HCT116 (cell line): ENCODE measurements at regions not wholly inside any gene's neighbourhood (a gene's known extent, or its start where the extent isn't known, plus 50 kb on each side); places are given as distances from the start of the nearest gene placed in this dataset.

ENCODE experiments used
- ATAC-seq: fragments of 200-7000 bp; cut with Tn5 transposase; 2 replicates; pipeline ENCODE4 v1.9.1; 2020; ENCODE audit warnings: mild to moderate bottlenecking, moderate library complexity
- BruUV-seq: library from RNA; stranded (reverse); fragments of 400-500 nt; replicated peaks from 2 replicates; lab custom pipeline; 2021; lab: Mats Ljungman, UMichigan
- CTCF ChIA-PET: fragments of 300-600 bp; sonication (Branson Sonifier 250); formaldehyde crosslinking; loops from one replicate; lab custom pipeline; 2021; ENCODE audit warnings: antibody characterized with exemption; lab: Charles Lee
- POLR2A ChIA-PET: fragments of 300-600, 350-600 bp; sonication (Branson Sonifier 250); formaldehyde crosslinking; loops from one replicate; lab custom pipeline; 2021; ENCODE audit warnings: antibody characterized with exemption; lab: Charles Lee
- RAD21 ChIA-PET, 2 experiments: fragments of 300-600 bp; sonication (Branson Sonifier 250); formaldehyde crosslinking; loops; one replicate each; lab custom pipeline; 2023; ENCODE audit warnings: low total read pairs in 2 of 2; ENCODE audit not compliant: uncharacterized antibody in 2 of 2, unreplicated experiment in 2 of 2, low non-redundant PET in 1 of 2; lab: Charles Lee
- DNase-seq: peaks from one replicate; pipeline ENCODE4 v3.0.0-alpha.2; 2010; ENCODE audit warnings: low read depth, low spot score
- H2AFZ ChIP-seq: fragments of 200-600 bp; shearing (Covaris generic), sonication (generic); 2 replicates; pipeline ENCODE4 v1.6.1; 2017; ENCODE audit warnings: low read depth, mixed run types, mixed read lengths, antibody characterized with exemption, low read length; ENCODE audit not compliant: poor library complexity, severe bottlenecking
- H3K27ac ChIP-seq: 2 replicates; pipeline ENCODE4 v1.5.1; 2012; ENCODE audit warnings: low read depth, low read length
- H3K27me3 ChIP-seq: fragments of 200-600 bp; sonication (generic); 2 replicates; pipeline ENCODE4 v1.6.1; 2016; ENCODE audit warnings: mixed run types, low read length, mixed read lengths; ENCODE audit not compliant: insufficient read depth
- H3K36me3 ChIP-seq, 2 experiments: fragments of 200-500 bp in 1 of 2; fragments of 200-600 bp in 1 of 2; sonication (Bioruptor generic) in 1 of 2; sonication (generic) in 1 of 2; 2 replicates each; pipeline versions ENCODE4 v1.5.1 to v1.6.1; 2014 to 2016; ENCODE audit warnings: low read length in 2 of 2, inconsistent platforms in 1 of 2, mixed read lengths in 1 of 2, mixed run types in 1 of 2; ENCODE audit not compliant: insufficient read depth in 2 of 2, control insufficient read depth in 1 of 2
- H3K4me1 ChIP-seq, 2 experiments: fragments of 200-600 bp in 1 of 2; sonication (generic) in 1 of 2; 2 replicates each; pipeline versions ENCODE4 v1.5.1 to v1.6.1; 2012 to 2017; ENCODE audit warnings: low read length in 2 of 2, inconsistent platforms in 1 of 2, mild to moderate bottlenecking in 1 of 2, mixed read lengths in 1 of 2, mixed run types in 1 of 2, moderate library complexity in 1 of 2; ENCODE audit not compliant: insufficient read depth in 2 of 2, control insufficient read depth in 1 of 2
- H3K4me2 ChIP-seq: fragments of 200-600 bp; sonication (generic); 2 replicates; pipeline ENCODE4 v1.6.1; 2017; ENCODE audit warnings: mixed run types, low read length, mixed read lengths
- H3K4me3 ChIP-seq, 2 experiments: fragments of 200-600 bp in 1 of 2; sonication (generic) in 1 of 2; replicated peaks in 1 of 2; 2 replicates each; pipeline ENCODE4 v1.5.1; 2011 to 2016; ENCODE audit warnings: low read length in 2 of 2, control low read depth in 1 of 2, low read depth in 1 of 2, mild to moderate bottlenecking in 1 of 2, mixed read lengths in 1 of 2, mixed run types in 1 of 2
- H3K79me2 ChIP-seq: fragments of 200-600 bp; sonication (generic); 2 replicates; pipeline ENCODE4 v1.6.1; 2017; ENCODE audit warnings: mild to moderate bottlenecking, mixed run types, low read length, moderate library complexity, mixed read lengths; ENCODE audit not compliant: insufficient read depth
- H3K9ac ChIP-seq: fragments of 200-600 bp; sonication (generic); 2 replicates; pipeline ENCODE4 v1.6.1; 2016; ENCODE audit warnings: low read length, mixed read lengths
- H3K9me2 ChIP-seq: fragments of 200-600 bp; sonication (generic), shearing (Covaris generic); 2 replicates; pipeline ENCODE4 v1.6.1; 2017; ENCODE audit warnings: mixed run types, mild to moderate bottlenecking, moderate library complexity; ENCODE audit not compliant: insufficient read depth
- H3K9me3 ChIP-seq, 2 experiments: fragments of 200-500 bp in 1 of 2; fragments of 200-600 bp in 1 of 2; sonication (Bioruptor generic) in 1 of 2; sonication (generic) in 1 of 2; 2 replicates each; pipeline ENCODE4 v1.6.1; 2014 to 2017; ENCODE audit warnings: low read length in 2 of 2, mixed read lengths in 2 of 2, inconsistent platforms in 1 of 2, low read depth in 1 of 2, mild to moderate bottlenecking in 1 of 2, mixed run types in 1 of 2, moderate library complexity in 1 of 2; ENCODE audit not compliant: control insufficient read depth in 1 of 2, insufficient read depth in 1 of 2
- H4K20me1 ChIP-seq: fragments of 200-600 bp; sonication (generic), shearing (Covaris generic); 2 replicates; pipeline ENCODE4 v1.6.1; 2017; ENCODE audit warnings: mixed run types, mild to moderate bottlenecking, moderate library complexity; ENCODE audit not compliant: insufficient read depth
- ATF3 ChIP-seq: IDR thresholded peaks from 2 replicates; pipeline ENCODE4 v1.6.1; 2012
- EGR1 ChIP-seq: IDR thresholded peaks from 2 replicates; pipeline ENCODE4 v1.6.1; 2012; ENCODE audit warnings: low read depth
- ELF1 ChIP-seq: IDR thresholded peaks from 2 replicates; pipeline ENCODE4 v1.6.1; 2012; ENCODE audit warnings: low read depth, borderline replicate concordance
- EZH2 ChIP-seq: fragments of 200-600 bp; sonication (generic); IDR thresholded peaks from 2 replicates; pipeline ENCODE4 v1.6.1; 2017; ENCODE audit warnings: antibody characterized with exemption, mixed run types
- EZH2phosphoT487 ChIP-seq: fragments of 200-600 bp; IDR thresholded peaks from 2 replicates; pipeline ENCODE4 v1.6.1; 2018; ENCODE audit warnings: antibody characterized with exemption, borderline replicate concordance
- JUND ChIP-seq: IDR thresholded peaks from 2 replicates; pipeline ENCODE4 v1.6.1; 2012
- MAX ChIP-seq: IDR thresholded peaks from 2 replicates; pipeline ENCODE4 v1.6.1; 2012
- POLR2AphosphoS5 ChIP-seq: IDR thresholded peaks from 2 replicates; pipeline ENCODE4 v1.6.1; 2011; ENCODE audit warnings: mild to moderate bottlenecking, low read depth, low read length, moderate library complexity
- REST ChIP-seq: IDR thresholded peaks from 2 replicates; pipeline ENCODE4 v1.6.1; 2012; ENCODE audit warnings: low read depth
- SIN3A ChIP-seq: IDR thresholded peaks from 2 replicates; pipeline ENCODE4 v1.6.1; 2012; ENCODE audit warnings: low read depth
- SP1 ChIP-seq: IDR thresholded peaks from 2 replicates; pipeline ENCODE4 v1.6.1; 2012; ENCODE audit warnings: low read depth
- SRF ChIP-seq: IDR thresholded peaks from 2 replicates; pipeline ENCODE4 v1.6.1; 2012; ENCODE audit warnings: low read depth
- ZBTB33 ChIP-seq: IDR thresholded peaks from 2 replicates; pipeline ENCODE4 v1.6.1; 2011; ENCODE audit warnings: mild to moderate bottlenecking, low read length, moderate library complexity; ENCODE audit not compliant: insufficient replicate concordance; ENCODE audit errors: extremely low read depth
- ZFX ChIP-seq: fragments of 450-650 bp; IDR thresholded peaks from 2 replicates; pipeline ENCODE4 v1.6.1; 2017
- ZNF274 ChIP-seq: fragments of 200-500 bp; sonication (Bioruptor generic); IDR thresholded peaks from 2 replicates; pipeline ENCODE4 v1.6.1; 2014; ENCODE audit warnings: mild to moderate bottlenecking, low read depth, low read length, inconsistent platforms
- intact Hi-C: fragments of 100-400 bp; cut with micrococcal nuclease; formaldehyde crosslinking; loops from 2 replicates; pipeline ENCODE4 v1.10.0; 2022

GRCh38 chr12:90008277-90008676 lies 299.6 kb upstream of the ATP2B1 start:
- no peaks in the 10 kb centered on the region for H3K27me3 ChIP-seq
- TF ChIP-seq JUND: no peak
- TF ChIP-seq SRF: no peak
- no peak for TF ChIP-seq ZNF274
- TF ChIP-seq SP1: no peak
- TF ChIP-seq EZH2: no peak
- no peak for TF ChIP-seq ELF1
- no peak for TF ChIP-seq EGR1
- TF ChIP-seq SIN3A: no peak
- no peak overlapping the region for H2AFZ ChIP-seq
- no peaks in the 10 kb centered on the region for H3K9me3 ChIP-seq
- RAD21 ChIA-PET: no interaction called here
- no peaks in the 10 kb centered on the region for H3K9me2 ChIP-seq
- H3K27ac ChIP-seq: no peak overlapping the region
- no peak overlapping the region for H3K4me3 ChIP-seq
- H3K4me2 ChIP-seq: no peak overlapping the region
- POLR2A ChIA-PET: no interaction called here
- CTCF ChIA-PET: no interaction called here
- ATAC-seq (no peak), DNase-seq (no peak)
- H3K4me1 ChIP-seq: no peaks in the 10 kb centered on the region
- no peaks in the 10 kb centered on the region for H3K79me2 ChIP-seq
- H4K20me1 ChIP-seq: no peaks in the 10 kb centered on the region
- no TSS peak for BruUV-seq
- H3K36me3 ChIP-seq: no peaks in the 10 kb centered on the region
- intact Hi-C loops: no loop called here
- H3K9ac ChIP-seq: no peak overlapping the region

GRCh38 chr12:90004319-90005074 lies 295.9 kb upstream of the ATP2B1 start:
- no peak overlapping the region for H3K4me3 ChIP-seq
- no peak overlapping the region for H3K4me2 ChIP-seq
- ChIA-PET RAD21 (no interaction called here), CTCF (no interaction called here), POLR2A (no interaction called here)
- no peaks in the 10 kb centered on the region for H3K27me3 ChIP-seq
- ATAC-seq: no peak
- no peak for TF ChIP-seq ATF3
- TF ChIP-seq REST: no peak
- TF ChIP-seq EGR1: no peak
- no peak for TF ChIP-seq EZH2phosphoT487
- TF ChIP-seq EZH2: no peak
- TF ChIP-seq ZFX: no peak
- no peak for TF ChIP-seq ELF1
- TF ChIP-seq ZNF274: no peak
- no peak for TF ChIP-seq ZBTB33
- no peak for TF ChIP-seq MAX
- TF ChIP-seq SP1: no peak
- no peak for TF ChIP-seq POLR2AphosphoS5
- BruUV-seq: no TSS peak
- H3K9me2 ChIP-seq: no peaks in the 10 kb centered on the region
- H4K20me1 ChIP-seq: no peaks in the 10 kb centered on the region
- DNase-seq: no peak
- no peaks in the 10 kb centered on the region for H3K9me3 ChIP-seq
- no peak overlapping the region for H3K9ac ChIP-seq
- H3K79me2 ChIP-seq: no peaks in the 10 kb centered on the region
- H2AFZ ChIP-seq: no peak overlapping the region
- intact Hi-C loops: no loop called here
- no peaks in the 10 kb centered on the region for H3K4me1 ChIP-seq
- H3K27ac ChIP-seq: no peak overlapping the region
- H3K36me3 ChIP-seq: no peaks in the 10 kb centered on the region
